Head of caudate nucleus (tissue), 42 donors: ENCODE measurements at regions not wholly inside any gene's neighbourhood (a gene's known extent, or its start where the extent isn't known, plus 50 kb on each side); places are given as distances from the start of the nearest gene placed in this dataset.
"Not testable (repeated sequence)": the region's sequence is repeated elsewhere in the genome, so short reads cannot be mapped to it uniquely, and the experiment has no call there.

Experiments
- DNase-seq, 42 donors: peaks; one replicate each; pipeline versions ENCODE4 v3.0.0 to v3.0.0-alpha.2; 2020 to 2021; ENCODE audit warnings: mixed read lengths in 7 of 42
- intact Hi-C: fragments of 100-400 bp; cut with DNase I; formaldehyde crosslinking; loops from one replicate; pipeline ENCODE4 v1.15.0; 2022

DNA sequence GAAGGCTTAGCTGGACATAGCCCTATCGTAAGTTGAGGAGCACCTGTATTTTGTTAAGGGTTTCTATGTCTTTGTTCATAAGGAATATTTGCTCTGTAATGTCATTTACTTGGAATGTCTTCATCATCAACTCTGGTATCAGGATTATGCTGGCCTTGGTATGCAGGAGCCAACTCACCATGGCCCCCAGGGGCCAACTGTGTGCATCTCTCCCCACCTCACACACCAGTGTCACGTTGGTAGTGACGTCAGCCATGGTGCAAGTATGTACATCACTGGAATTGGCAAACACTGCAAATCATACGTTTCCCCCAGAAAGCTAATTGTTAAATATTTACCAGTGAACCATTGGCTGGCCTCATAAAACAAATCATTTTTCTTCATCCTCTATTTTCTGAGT, 70.8 kb downstream of the YTHDF1 start:
- intact Hi-C loops, result no loop called here
- DNase-seq, result no peak

DNA sequence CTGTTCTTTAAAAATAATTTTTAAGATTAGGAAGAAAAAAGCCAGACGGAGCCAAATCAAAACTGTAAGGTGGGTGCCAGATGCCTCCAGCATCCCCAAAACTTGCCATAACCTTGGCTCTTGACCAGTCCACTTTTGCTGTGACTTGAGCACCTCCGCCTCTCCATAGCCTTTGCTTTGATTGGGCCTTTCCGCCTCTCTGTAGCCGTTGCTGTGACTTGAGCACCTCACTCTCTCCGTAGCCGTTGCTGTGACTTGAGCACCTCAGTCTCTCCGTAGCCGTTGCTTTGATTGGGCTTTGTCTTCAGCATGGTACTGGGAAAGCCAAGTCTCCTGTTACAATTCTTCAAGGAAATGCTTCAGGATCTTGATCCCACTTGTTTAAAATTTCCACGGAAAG, 73.0 kb downstream of the YTHDF1 start:
- intact Hi-C loops, result no loop called here
- no peak for DNase-seq

DNA sequence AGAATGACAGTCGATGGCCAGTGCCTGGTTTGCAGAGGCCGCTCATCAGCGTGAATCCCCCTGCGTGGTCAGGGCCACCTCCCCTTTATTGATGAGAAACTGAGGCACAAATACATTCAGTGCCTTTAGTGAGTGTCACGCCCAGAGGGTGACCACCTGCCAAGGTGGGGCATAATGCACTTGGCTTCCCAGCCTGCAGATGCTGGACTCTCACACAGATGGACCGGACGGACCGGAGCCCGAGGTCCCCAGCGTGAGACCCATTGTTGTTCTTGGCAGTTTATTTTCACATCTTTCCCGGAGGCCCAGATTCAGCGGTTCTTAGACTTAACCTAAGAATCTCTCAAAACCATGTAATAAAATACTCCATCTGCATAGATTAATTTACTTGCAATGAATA, 74.4 kb downstream of the YTHDF1 start:
- DNase-seq, result no peak
- intact Hi-C loops, result no loop called here

DNA sequence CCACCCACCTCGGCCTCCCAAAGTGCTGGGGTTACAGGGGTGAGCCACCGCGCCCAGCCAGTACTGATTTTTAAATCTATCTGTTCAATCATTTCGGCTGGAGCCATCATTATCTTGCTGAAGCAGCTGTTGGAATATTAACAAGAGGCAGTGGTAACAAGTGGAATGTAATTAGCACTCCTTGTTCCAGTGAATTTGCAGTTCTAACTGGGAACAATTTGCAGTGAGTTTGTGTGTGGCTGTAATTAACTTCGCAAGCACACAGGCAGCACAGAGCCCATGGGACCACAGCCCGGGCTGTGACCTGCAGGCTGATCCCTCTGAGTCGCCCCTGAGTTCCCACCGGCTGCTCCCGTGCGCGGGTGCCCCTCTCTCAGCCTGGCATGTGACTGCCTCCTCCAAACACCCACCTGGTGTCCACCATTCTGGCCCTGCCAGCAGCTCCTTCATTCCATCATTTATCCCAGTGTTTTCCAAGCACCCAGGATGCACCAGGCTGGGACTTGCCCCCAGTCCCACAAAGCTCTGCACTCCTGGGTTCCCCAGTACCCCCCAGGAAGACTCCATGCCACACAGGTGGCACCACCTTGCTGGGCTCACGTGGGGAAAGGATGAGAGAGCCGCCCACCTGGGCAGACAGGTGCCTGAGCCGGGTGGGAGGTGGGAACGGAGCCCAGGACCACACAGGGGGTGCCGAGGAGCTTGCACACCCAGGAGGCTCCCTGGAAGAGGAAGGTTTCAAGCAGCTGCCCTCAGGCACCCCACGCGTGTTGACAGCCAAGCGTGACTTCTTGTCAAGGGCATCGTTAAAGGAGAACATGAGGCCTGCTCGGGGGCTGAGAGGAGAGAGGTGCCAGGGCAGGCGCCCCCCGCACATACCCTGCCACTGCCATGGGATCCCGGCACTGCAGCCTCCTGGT, 75.2 kb downstream of the YTHDF1 start:
- DNase-seq, result no peak
- intact Hi-C loops, result no loop called here

DNA sequence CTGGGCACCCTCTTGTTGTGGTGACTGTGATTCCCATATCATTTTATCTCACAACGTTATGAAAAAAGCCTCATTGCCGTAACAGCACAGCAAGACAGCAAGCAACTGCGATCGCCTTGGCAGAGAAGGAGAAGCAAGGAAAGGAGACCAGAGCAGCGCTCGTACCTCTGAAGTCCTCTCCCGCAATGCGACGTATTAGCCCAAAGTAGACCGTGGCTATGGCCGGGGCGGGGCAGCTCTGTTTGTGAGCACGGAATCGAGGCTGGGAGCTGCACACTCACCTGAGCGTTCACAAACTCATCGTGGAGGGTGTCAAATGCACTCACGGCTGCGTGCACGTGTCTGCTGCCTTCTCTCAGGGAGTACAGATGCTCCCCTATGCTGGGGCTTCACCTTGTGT, 76.1 kb downstream of the YTHDF1 start:
- no peak for DNase-seq
- intact Hi-C loops, result no loop called here

DNA sequence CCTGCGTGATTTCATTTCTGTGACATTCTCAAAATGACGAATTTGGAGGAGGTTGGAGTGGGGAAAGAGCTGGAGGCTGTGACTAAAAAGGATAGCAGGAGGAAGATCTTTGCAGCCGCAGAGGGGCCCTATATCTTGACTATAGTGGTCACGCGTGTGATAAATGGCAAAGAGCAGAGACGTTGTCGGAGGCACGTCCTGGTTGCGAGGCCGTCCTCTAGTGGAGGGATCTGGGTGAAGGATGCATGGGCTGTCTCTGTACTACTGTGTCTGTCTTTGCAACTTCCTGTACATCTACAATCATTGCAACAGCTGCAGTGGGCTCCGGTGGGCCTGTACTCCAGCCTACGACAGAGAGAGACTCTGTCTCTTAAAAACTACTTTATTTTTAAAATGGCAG, 76.6 kb downstream of the YTHDF1 start:
- DNase-seq, result peak in 1 of 42 donors; percentile 15
- intact Hi-C loops, result no loop called here

DNA sequence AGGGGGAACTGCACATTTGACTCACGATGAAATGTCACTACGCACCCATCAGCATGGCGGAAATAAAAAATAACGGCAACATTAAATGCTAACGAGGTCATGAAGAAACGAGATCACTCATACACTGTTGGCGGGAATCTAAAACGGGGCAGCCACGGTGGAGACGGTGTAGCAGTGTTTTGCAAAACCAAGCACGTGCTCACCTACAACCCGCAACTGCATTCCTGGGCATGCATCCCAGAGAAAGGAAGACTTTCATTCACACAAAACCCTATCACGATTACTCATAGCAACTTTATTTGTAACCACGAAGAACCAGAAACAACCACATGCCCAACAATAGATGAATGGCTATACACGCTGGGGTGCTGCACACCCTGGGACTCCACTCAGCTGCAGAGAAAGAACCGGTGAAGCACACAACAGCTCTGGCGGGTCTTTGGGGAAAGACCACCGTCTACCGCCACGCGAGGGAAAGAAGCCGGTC, 77.0 kb downstream of the YTHDF1 start:
- DNase-seq, result no peak
- intact Hi-C loops, result no loop called here

DNA sequence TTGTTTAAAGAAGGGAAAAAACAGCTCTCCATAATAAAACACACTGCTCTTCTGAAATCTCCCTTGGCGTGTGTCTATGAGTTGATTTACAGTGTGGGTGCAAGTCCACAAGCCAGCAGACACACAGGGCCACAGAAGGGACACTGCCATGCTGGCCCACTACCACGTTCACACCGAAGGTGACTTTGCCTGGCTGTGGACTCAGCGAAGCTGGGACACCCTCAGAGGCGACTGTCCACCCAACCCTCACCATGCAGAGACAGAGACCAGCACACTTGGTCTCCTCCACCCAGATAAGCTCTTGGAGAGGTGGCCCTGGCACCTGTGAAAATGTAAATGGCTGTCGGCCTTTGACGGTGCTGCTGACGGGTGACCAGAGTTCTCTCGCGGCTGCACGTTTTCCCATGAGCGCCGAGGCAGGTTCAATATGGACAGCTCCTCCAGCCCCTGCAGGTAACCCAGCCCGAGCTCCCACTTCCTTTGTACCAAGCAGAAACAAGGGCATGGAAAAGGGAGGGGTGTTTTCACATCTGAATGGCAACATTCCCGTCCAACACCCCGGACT, 78.0 kb downstream of the YTHDF1 start:
- intact Hi-C loops, result no loop called here
- no peak for DNase-seq

DNA sequence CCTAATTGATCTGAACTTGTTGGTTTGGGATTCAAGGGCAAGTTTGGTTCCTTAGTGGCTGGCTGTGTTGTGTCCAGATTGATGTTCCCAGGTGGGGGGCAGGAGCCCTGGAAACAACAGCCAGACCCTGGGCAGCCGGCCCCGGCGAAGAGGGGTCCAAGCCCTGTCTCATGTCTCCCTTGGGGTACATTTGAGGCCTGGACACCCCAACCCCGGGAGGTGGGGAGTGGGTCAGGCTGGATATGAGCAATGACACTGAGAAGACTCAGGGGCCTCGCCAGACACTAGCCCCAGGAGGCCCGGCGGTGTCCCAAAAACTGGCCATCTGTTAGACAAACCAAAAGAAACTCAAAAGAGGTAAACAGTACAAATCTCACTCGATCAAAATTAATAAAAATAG, 79.6 kb downstream of the YTHDF1 start:
- no peak for DNase-seq
- intact Hi-C loops, result no loop called here

DNA sequence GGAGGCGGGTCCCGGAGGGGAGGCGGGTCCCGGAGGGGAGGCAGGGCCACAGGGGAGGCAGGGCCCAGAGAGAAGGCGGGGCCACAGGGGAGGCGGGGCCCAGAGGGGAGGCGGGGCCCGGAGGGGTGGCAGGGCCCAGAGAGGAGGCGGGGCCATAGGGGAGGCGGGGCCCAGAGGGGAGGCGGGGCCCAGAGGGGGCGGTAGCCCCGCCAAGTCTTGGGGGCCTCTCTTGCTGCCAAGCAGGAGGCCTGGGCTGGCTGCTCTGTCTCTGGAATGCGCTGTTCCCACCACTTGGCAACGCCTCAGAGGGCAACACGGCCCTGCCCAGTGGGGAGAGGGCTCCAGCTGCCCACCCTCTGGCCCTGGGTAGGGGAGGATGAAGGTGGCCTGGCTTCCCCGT, 80.5 kb downstream of the YTHDF1 start:
- intact Hi-C loops, result no loop called here
- DNase-seq, result no peak

DNA sequence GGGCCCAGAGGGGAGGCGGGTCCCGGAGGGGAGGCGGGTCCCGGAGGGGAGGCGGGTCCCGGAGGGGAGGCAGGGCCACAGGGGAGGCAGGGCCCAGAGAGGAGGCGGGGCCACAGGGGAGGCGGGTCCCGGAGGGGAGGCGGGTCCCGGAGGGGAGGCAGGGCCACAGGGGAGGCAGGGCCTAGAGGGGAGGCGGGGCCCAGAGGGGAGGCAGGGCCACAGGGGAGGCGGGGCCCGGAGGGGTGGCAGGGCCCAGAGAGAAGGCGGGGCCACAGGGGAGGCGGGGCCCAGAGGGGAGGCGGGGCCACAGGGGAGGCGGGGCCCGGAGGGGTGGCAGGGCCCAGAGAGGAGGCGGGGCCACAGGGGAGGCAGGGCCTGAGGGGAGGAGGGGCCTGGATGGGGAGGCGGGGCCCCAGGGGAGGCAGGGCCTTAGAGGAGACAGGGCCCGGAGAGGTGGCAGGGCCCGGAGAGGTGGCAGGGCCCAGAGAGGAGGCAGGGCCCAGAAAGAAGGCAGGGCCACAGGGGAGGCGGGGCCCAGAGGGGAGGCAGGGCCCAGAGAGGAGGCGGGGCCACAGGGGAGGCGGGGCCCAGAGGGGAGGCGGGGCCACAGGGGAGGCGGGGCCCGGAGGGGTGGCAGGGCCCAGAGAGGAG, 81.1 kb downstream of the YTHDF1 start:
- intact Hi-C loops, DNase-seq: not testable (repeated sequence)

DNA sequence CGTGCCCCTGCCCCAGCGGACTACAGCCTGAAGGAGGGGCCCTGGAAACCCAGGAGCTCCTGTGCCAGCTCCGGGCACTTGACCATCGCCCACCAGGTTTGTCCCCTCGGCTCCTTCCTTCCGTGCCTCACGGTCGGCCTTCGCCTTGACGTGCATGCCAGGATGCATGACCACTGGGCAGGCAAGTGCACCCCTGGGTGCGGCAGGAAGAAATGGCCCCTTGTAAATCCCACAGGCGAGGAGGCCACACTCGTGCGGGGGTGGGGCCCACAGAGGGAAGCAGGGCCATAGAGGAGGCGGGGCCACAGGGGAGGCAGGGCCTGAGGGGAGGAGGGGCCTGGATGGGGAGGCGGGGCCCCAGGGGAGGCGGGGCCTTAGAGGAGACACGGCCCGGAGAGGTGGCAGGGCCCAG, 81.7 kb downstream of the YTHDF1 start:
- intact Hi-C loops, result no loop called here
- peak in 3 of 42 donors; percentile 4 to 19 (median 10) for DNase-seq

DNA sequence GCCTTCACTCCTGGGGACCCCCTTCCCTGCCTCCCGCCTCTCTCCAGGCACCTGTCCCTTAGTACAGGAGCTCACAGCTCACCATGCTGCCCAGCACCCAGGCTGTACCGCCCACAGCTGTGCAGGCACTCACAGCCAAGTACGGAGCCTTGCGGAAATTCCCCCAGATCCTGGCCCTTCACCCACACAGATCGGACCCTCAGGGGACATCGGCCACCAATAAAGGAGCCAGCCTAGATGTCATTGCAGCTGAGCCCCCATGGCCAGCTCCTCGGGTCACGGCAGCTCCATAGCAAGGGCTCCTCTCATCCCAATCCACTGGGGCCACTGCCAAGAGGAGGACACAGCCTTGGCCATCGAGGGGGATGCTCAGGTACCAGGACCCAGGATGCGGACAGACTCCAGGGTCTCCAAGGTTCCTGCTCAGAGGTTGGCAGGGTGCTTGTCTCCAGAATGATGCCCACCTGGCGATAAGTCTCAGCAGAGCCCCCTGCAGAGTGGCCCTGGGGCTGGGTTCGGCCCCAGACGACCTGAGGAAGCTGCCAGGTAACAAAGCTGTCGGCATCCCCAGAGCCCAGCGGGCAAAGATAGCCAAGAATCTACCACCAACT, 82.3 kb downstream of the YTHDF1 start:
- DNase-seq, result peak in 5 of 42 donors; percentile 1 to 14 (median 6)

DNA sequence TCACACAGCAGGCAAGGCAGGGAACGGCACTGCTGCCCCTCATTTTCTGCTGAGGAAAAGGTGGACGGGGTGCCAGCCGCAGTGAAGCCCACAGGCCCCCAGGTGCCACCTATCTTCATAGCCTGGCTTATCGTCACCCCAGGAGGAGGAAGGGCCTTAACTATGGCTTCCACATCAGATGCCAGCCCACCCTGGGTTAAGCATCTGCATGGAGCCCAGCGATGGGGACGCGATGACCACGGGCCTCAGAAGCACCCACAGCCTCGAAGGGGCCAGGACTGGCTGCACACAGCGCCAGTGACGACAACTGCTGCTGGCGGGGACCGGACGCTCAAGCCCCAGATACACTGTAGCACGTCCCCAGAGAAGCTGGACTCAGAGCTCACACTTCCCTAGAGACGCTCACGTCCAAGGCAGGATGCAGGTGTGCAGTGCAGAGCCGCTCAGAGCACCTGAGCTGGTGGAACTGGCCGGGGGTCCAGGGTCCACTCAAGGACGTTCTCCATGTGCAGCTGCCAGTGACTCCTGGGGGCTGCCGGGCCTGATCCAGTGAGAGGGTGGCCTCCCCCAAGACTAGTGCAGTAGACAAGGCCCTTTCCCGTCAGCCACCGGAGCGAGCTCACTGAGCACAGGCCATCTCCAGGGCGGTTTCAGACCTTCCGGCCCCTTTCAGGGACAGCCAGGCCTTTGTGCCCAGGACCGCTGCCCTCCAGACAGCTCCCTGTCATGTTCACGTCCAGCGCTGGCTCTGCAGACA, 83.0 kb downstream of the YTHDF1 start:
- intact Hi-C loops, result no loop called here
- DNase-seq, result peak in 5 of 42 donors; percentile 0 to 15 (median 3)

More for the DNA sequence above, 82.3 kb downstream of the YTHDF1 start:
- intact Hi-C loops, result no loop called here

DNA sequence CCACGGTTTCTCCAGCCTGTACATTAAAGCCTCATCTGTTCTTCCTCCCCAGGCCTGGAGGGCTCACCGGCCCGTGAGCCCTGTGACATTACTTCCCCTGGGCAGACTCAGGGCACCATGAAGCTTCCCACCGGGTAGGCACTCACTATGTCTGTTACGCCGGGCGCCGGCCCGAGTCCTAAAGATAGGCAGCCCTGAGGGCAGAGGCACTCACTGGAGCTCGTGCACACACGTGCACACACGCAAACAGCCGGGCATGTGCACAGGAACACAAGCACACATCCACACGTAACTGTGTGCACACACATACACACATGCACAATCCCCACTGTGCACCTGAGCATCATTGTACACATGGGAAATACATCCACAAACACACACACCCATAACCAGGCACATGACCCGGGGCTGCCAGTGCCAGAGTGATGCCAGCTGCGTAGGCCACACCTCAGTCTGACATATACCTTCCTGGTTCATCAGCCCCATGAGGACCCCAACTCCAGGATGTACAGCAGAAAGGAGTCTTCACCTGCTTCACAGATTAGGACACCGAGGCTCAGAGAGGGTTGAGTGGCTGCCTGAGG, 83.7 kb downstream of the YTHDF1 start:
- intact Hi-C loops, result no loop called here
- peak in 5 of 42 donors; percentile 2 to 19 (median 7) for DNase-seq

DNA sequence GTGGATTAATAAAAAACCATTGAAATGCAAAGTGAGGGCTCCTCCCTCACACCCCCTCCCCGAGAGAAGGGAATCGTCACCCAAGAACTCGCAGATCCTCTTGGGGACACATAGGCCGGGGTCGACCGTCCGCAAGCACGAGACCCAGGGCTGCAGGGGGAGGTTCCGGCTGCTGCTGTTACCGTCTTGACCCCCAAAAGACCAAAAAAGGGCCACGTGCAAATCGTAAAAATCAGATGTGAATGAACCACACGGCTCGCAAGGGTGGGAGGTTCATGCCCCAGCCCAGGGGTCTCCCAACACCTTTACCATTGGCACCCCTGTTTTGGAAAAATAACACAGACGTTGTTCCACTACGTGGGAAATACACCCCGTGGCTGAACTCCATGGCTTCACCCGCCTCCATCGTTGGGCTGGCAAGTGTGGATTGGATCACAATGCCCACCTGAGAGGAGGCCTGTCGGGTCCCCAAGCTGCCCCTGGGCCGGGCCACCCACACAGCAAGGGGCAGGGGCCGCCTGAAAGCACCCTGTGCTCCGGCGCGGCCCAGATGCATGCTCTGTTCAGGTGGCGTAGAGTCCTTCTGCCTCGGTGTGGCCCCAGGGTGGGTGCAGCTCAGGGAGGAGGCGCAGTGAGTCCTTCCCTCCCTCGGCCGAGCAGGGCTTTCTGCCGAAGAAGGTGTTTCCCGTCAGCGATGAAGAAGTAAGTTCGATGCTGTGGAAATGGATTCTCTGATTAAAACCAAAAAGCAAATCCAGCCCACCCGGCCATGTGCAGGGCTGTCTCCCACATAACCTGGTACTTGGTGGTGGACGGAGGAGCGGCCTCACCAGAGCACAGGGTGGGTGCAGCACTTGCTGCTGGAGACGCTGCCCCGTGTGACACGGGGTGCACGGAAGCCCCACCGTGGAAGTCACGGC, 85.0 kb downstream of the YTHDF1 start:
- intact Hi-C loops, result no loop called here
- peak in 4 of 42 donors; percentile 3 to 23 (median 4) for DNase-seq

DNA sequence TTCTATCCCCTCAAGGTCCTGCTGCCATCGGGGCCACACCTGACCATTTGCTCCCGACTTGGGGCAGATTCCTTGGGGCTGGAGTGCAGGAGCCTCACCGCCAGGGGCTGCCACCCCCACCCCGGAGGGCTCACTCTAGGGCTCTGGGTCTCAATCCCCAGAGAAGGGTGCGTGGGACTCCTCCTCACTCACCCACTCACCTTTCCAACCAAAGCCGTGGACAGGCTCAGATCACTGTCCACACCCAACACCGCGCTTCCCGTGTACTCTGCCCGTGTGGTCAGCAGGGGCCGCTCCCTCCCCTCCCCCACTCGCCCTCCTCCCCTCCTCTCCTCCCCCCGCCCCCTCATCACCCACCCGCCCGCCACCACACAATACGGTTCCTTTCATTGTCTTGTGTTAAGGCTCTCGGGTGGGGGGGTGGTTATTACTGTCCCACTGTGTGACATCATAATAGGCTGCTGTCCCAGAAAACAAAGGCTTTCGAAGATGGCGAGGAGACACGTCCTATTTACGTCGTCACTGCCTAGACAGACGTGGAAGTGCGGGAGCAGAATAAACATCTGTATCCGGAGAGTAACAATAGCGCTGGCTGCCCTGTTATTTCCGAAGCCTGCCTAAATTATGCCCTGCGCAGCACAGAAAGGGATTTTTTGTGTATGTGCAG, 85.8 kb downstream of the YTHDF1 start:
- intact Hi-C loops, result no loop called here
- peak in 12 of 42 donors; percentile 3 to 41 (median 16) for DNase-seq
